ENCODE measurements at regions not wholly inside any gene's neighbourhood (a gene's known extent, or its start where the extent isn't known, plus 50 kb on each side); places are given as distances from the start of the nearest gene placed in this dataset.

DNA sequence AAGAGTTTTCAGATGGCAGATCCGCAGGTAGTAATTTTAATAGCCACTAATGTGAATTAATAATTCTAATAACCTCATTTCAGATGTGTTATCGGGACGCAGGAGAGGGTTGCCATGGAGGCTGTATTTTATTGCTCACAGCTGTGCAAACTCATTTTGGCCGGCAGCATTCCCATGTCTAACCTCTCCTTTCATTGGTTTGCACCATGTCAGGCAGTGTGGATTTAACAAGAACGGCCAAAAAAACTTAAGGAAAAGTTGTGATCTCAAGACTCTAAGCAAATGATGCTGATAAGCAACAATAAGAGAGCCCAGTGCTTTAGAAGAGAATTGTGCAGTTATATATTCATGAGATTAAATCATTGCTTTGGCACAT, 88.7 kb upstream of the NRP1 start:
- TF ChIP-seq, protein P1, sequence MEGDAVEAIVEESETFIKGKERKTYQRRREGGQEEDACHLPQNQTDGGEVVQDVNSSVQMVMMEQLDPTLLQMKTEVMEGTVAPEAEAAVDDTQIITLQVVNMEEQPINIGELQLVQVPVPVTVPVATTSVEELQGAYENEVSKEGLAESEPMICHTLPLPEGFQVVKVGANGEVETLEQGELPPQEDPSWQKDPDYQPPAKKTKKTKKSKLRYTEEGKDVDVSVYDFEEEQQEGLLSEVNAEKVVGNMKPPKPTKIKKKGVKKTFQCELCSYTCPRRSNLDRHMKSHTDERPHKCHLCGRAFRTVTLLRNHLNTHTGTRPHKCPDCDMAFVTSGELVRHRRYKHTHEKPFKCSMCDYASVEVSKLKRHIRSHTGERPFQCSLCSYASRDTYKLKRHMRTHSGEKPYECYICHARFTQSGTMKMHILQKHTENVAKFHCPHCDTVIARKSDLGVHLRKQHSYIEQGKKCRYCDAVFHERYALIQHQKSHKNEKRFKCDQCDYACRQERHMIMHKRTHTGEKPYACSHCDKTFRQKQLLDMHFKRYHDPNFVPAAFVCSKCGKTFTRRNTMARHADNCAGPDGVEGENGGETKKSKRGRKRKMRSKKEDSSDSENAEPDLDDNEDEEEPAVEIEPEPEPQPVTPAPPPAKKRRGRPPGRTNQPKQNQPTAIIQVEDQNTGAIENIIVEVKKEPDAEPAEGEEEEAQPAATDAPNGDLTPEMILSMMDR (IDR thresholded peaks at IDR 0.05) = no peak
- TF ChIP-seq POLR2A (IDR thresholded peaks at IDR 0.05) = no peak

Data from stomach (tissue), 4 donors.